Tibial nerve (tissue), 4 donors: ENCODE measurements at regions not wholly inside any gene's neighbourhood (a gene's known extent, or its start where the extent isn't known, plus 50 kb on each side); places are given as distances from the start of the nearest gene placed in this dataset.

ENCODE experiments used
- DNase-seq, 2 donors: peaks; one replicate each; pipeline ENCODE4 v3.0.0-alpha.2; 2019; ENCODE audit warnings: low spot score in 2 of 2
- H3K27ac ChIP-seq, 4 donors: fragments of 200-600 bp; sonication (generic) in 3 of 4; one replicate each; pipeline ENCODE4 v1.5.1; 2017 to 2019; ENCODE audit warnings: mild to moderate bottlenecking in 1 of 4
- H3K27me3 ChIP-seq, 2 donors: fragments of 200-600 bp; sonication (generic) in 1 of 2; one replicate each; pipeline versions ENCODE4 v1.5.1 to v1.6.0; 2017 to 2019
- H3K36me3 ChIP-seq, 3 donors: fragments of 200-600 bp; sonication (generic); one replicate each; pipeline ENCODE4 v1.5.1; 2018 to 2019
- H3K4me1 ChIP-seq, 4 donors: fragments of 200-600 bp; sonication (generic) in 3 of 4; one replicate each; pipeline ENCODE4 v1.5.1; 2017 to 2019
- H3K4me3 ChIP-seq, 4 donors: fragments of 200-600 bp; sonication (generic) in 3 of 4; one replicate each; pipeline ENCODE4 v1.5.1; 2017 to 2019; ENCODE audit warnings: mild to moderate bottlenecking in 1 of 4, moderate library complexity in 1 of 4
- H3K9me3 ChIP-seq, 4 donors: fragments of 200-600 bp; sonication (generic) in 3 of 4; one replicate each; pipeline ENCODE4 v1.5.1; 2017 to 2019
- EP300 ChIP-seq, 2 donors: sonication (generic); formaldehyde crosslinking; IDR thresholded peaks; one replicate each; pipeline ENCODE4 v1.6.1; 2017; ENCODE audit warnings: antibody characterized with exemption in 2 of 2, mild to moderate bottlenecking in 1 of 2
- POLR2A ChIP-seq, 2 donors: fragments of 450-650 bp; IDR thresholded peaks; one replicate each; pipeline ENCODE4 v1.6.1; 2017; ENCODE audit warnings: antibody characterized with exemption in 2 of 2, mild to moderate bottlenecking in 2 of 2, moderate library complexity in 2 of 2
- WGBS, 2 donors: methylation state at CpG; one replicate each; pipeline ENCODE4 v1.1.5; 2018; 5-methylcytosine and 5-hydroxymethylcytosine counted together
- TF ChIP-seq, protein P1 (sequence below), 5 experiments: fragments of 200-600 bp in 3 of 5; fragments of 450-650 bp in 2 of 5; sonication (generic) in 3 of 5; IDR thresholded peaks; one replicate each; pipeline ENCODE4 v1.5.1; 2016 to 2019; ENCODE audit warnings: antibody characterized with exemption in 5 of 5, mild to moderate bottlenecking in 3 of 5, moderate library complexity in 2 of 5

GRCh38 chr3:83807511-83807910 is 1151.3 kb upstream of the CADM2 start:
- TF ChIP-seq POLR2A (IDR thresholded peaks at IDR 0.05) (no peak), EP300 (IDR thresholded peaks at IDR 0.05) (no peak)
- TF ChIP-seq, protein P1, sequence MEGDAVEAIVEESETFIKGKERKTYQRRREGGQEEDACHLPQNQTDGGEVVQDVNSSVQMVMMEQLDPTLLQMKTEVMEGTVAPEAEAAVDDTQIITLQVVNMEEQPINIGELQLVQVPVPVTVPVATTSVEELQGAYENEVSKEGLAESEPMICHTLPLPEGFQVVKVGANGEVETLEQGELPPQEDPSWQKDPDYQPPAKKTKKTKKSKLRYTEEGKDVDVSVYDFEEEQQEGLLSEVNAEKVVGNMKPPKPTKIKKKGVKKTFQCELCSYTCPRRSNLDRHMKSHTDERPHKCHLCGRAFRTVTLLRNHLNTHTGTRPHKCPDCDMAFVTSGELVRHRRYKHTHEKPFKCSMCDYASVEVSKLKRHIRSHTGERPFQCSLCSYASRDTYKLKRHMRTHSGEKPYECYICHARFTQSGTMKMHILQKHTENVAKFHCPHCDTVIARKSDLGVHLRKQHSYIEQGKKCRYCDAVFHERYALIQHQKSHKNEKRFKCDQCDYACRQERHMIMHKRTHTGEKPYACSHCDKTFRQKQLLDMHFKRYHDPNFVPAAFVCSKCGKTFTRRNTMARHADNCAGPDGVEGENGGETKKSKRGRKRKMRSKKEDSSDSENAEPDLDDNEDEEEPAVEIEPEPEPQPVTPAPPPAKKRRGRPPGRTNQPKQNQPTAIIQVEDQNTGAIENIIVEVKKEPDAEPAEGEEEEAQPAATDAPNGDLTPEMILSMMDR (IDR thresholded peaks at IDR 0.05) = no peak
- no peak overlapping the region for H3K27ac ChIP-seq
- H3K4me3 ChIP-seq = no peak overlapping the region
- 79 to 83% methylated on average over 3 of the region's 3 CpGs for WGBS, 2 donors
- no peak for DNase-seq
- H3K36me3 ChIP-seq = no peaks in the 10 kb centered on the region
- H3K9me3 ChIP-seq = peaks cover 0 to 7% (median 0%) of the 10 kb centered on the region in 4 donors
- H3K27me3 ChIP-seq = no peaks in the 10 kb centered on the region
- H3K4me1 ChIP-seq = no peaks in the 10 kb centered on the region

DNA sequence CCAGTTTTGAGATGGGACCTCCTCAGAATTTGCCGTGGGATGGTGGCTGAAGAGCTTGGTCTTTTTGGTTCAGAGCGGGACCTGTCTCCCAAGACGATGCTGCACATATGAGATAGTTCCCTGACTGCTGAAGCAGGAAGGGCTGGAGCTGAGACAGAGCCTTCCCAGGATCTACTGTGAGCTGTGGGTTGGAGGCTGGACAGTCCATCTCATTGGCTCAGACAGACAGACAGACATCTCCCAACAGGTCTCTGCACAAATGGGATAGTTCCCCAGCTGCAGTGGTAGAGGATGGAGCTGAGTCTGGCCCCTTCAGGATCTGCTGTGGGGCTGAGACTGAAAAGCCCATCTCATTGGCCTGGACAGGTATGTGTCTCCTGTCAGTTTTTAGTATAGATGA is 1145.6 kb upstream of the CADM2 start:
- no peak for DNase-seq
- no peaks in the 10 kb centered on the region for H3K4me1 ChIP-seq
- no peaks in the 10 kb centered on the region for H3K27me3 ChIP-seq
- H3K4me3 ChIP-seq = no peak overlapping the region
- H3K27ac ChIP-seq = no peak overlapping the region
- TF ChIP-seq POLR2A (IDR thresholded peaks at IDR 0.05) (no peak), EP300 (IDR thresholded peaks at IDR 0.05) (no peak)
- TF ChIP-seq, protein P1 (IDR thresholded peaks at IDR 0.05) = no peak
- H3K9me3 ChIP-seq = peaks cover 0 to 7% (median 0%) of the 10 kb centered on the region in 4 donors
- WGBS, 2 donors = 93% methylated on average over 3 of the region's 3 CpGs
- H3K36me3 ChIP-seq = no peaks in the 10 kb centered on the region

GRCh38 chr3:83816653-83817052 is 1142.1 kb upstream of the CADM2 start:
- H3K27ac ChIP-seq = no peak overlapping the region
- 92 to 93% methylated on average over 1 of the region's 1 CpG for WGBS, 2 donors
- no peak overlapping the region for H3K4me3 ChIP-seq
- H3K4me1 ChIP-seq = no peaks in the 10 kb centered on the region
- no peaks in the 10 kb centered on the region for H3K36me3 ChIP-seq
- TF ChIP-seq, protein P1 (IDR thresholded peaks at IDR 0.05) = no peak
- no peak for TF ChIP-seq POLR2A (IDR thresholded peaks at IDR 0.05)
- no peak for TF ChIP-seq EP300 (IDR thresholded peaks at IDR 0.05)
- no peaks in the 10 kb centered on the region for H3K27me3 ChIP-seq
- no peak for DNase-seq
- H3K9me3 ChIP-seq = no peaks in the 10 kb centered on the region

- no peak for DNase-seq
- WGBS, 2 donors = 90 to 93% methylated on average over 8 of the region's 8 CpGs
- H3K4me1 ChIP-seq = no peaks in the 10 kb centered on the region
- no peaks in the 10 kb centered on the region for H3K9me3 ChIP-seq
- H3K4me3 ChIP-seq = no peak overlapping the region
- no peaks in the 10 kb centered on the region for H3K36me3 ChIP-seq
- no peak overlapping the region for H3K27ac ChIP-seq
- no peak for TF ChIP-seq POLR2A (IDR thresholded peaks at IDR 0.05)
- TF ChIP-seq EP300 (IDR thresholded peaks at IDR 0.05) = no peak
- TF ChIP-seq, protein P1 (IDR thresholded peaks at IDR 0.05) = no peak
- no peaks in the 10 kb centered on the region for H3K27me3 ChIP-seq
Observed at GRCh38 chr3:83821506-83821905, 1137.3 kb upstream of the CADM2 start.

GRCh38 chr3:83823095-83823494 is 1135.7 kb upstream of the CADM2 start:
- WGBS, 2 donors = 68 to 72% methylated on average over 1 of the region's 1 CpG

More at GRCh38 chr3:83823095-83823494, 1135.7 kb upstream of the CADM2 start:
- no peak for DNase-seq
- no peak overlapping the region for H3K27ac ChIP-seq
- TF ChIP-seq POLR2A (IDR thresholded peaks at IDR 0.05) (no peak), EP300 (IDR thresholded peaks at IDR 0.05) (no peak)
- TF ChIP-seq, protein P1 (IDR thresholded peaks at IDR 0.05) = no peak
- no peaks in the 10 kb centered on the region for H3K27me3 ChIP-seq
- no peaks in the 10 kb centered on the region for H3K9me3 ChIP-seq
- H3K4me3 ChIP-seq = no peak overlapping the region
- no peaks in the 10 kb centered on the region for H3K36me3 ChIP-seq
- no peaks in the 10 kb centered on the region for H3K4me1 ChIP-seq
